K562 (cell line): ENCODE measurements at regions not wholly inside any gene's neighbourhood (a gene's known extent, or its start where the extent isn't known, plus 50 kb on each side); places are given as distances from the start of the nearest gene placed in this dataset.

ENCODE experiments used
- ATAC-seq: fragments of 200-7000 bp; cut with Tn5 transposase; 3 replicates; pipeline ENCODE4 v1.9.1; 2020; ENCODE audit warnings: moderate library complexity
- BruUV-seq: library from RNA; stranded (reverse); fragments of 400-500 nt; replicated peaks from 2 replicates; lab custom pipeline; 2021; lab: Mats Ljungman, UMichigan
- CTCF ChIA-PET: fragments of 300-600 bp; formaldehyde crosslinking; extraction: SDS; loops from one replicate; lab custom pipeline; 2021; ENCODE audit warnings: low intra/inter-chr PET ratio; lab: Yijun Ruan, JAX
- POLR2A ChIA-PET: fragments of 300-600, 350-650 bp; sonication (Branson Sonifier 250); formaldehyde crosslinking; extraction: SDS; loops from one replicate; lab custom pipeline; 2021; ENCODE audit warnings: antibody characterized with exemption, inconsistent platforms; lab: Yijun Ruan, JAX
- DNase-seq, 4 experiments: peaks; one replicate each; pipeline versions ENCODE4 v3.0.0 to v3.0.0-alpha.2; 2011 to 2018; ENCODE audit warnings: low spot score in 3 of 4, mixed read lengths in 3 of 4; ENCODE audit errors: extremely low read depth in 1 of 4
- FAIRE-seq: peaks from 2 replicates; lab custom pipeline; 2011; peaks lifted over from hg19 to GRCh38; lab: Jason Lieb, UNC
- H2AFZ ChIP-seq: 2 replicates; pipeline ENCODE4 v1.6.0; 2011; ENCODE audit warnings: low read depth, low read length, control low read depth, inconsistent platforms
- H3K27ac ChIP-seq: fragments of 200-600 bp; 3 replicates; pipeline ENCODE4 v1.8.0; 2011; ENCODE audit warnings: low read depth, mild to moderate bottlenecking, control low read depth, inconsistent platforms, low read length, moderate library complexity, mixed read lengths; ENCODE audit errors: extremely low read depth
- H3K27me3 ChIP-seq, 2 experiments: fragments of 300-600 bp in 1 of 2; 2 replicates in 1 of 2; 3 replicates in 1 of 2; pipeline versions ENCODE4 v1.6.0 to v1.8.0; 2011; ENCODE audit warnings: inconsistent platforms in 2 of 2, low read length in 2 of 2, mild to moderate bottlenecking in 1 of 2, mixed read lengths in 1 of 2, moderate library complexity in 1 of 2; ENCODE audit not compliant: control insufficient read depth in 2 of 2, insufficient read depth in 2 of 2
- H3K36me3 ChIP-seq: fragments of 300-600 bp; 3 replicates; pipeline ENCODE4 v1.8.0; 2011; ENCODE audit warnings: mild to moderate bottlenecking, low read length, inconsistent platforms; ENCODE audit not compliant: control insufficient read depth, insufficient read depth
- H3K4me1 ChIP-seq, 2 experiments: fragments of 200-600 bp in 1 of 2; replicated peaks in 1 of 2; 2 replicates in 1 of 2; 3 replicates in 1 of 2; pipeline versions ENCODE4 v1.5.1 to v1.8.0; 2011; ENCODE audit warnings: inconsistent platforms in 2 of 2, low read length in 2 of 2, mild to moderate bottlenecking in 1 of 2, mixed read lengths in 1 of 2, moderate library complexity in 1 of 2; ENCODE audit not compliant: control insufficient read depth in 2 of 2, insufficient read depth in 2 of 2
- H3K4me2 ChIP-seq: 2 replicates; pipeline ENCODE4 v1.6.1; 2011; ENCODE audit warnings: low read length, control low read depth, inconsistent platforms, mixed read lengths; ENCODE audit not compliant: insufficient read depth
- H3K4me3 ChIP-seq: fragments of 200-600 bp; sonication (generic), shearing (Covaris generic); 2 replicates; pipeline ENCODE4 v1.5.1; 2016; ENCODE audit warnings: control low read depth, inconsistent platforms
- H3K79me2 ChIP-seq: fragments of 200-600 bp; 3 replicates; pipeline ENCODE4 v1.8.0; 2011; ENCODE audit warnings: low read length, inconsistent platforms; ENCODE audit not compliant: control insufficient read depth, insufficient read depth
- H3K9ac ChIP-seq, 2 experiments: 2 replicates each; pipeline versions ENCODE4 v1.6.0 to v1.6.1; 2011; ENCODE audit warnings: low read depth in 2 of 2, low read length in 2 of 2, control low read depth in 1 of 2, inconsistent platforms in 1 of 2, mild to moderate bottlenecking in 1 of 2, mixed read lengths in 1 of 2; ENCODE audit not compliant: insufficient read depth in 1 of 2
- H3K9me1 ChIP-seq: one replicate; pipeline ENCODE4 v1.6.0; 2011; ENCODE audit warnings: inconsistent platforms, mild to moderate bottlenecking, low read length, moderate library complexity; ENCODE audit not compliant: control insufficient read depth, insufficient read depth
- H3K9me3 ChIP-seq: replicated peaks from 2 replicates; pipeline ENCODE4 v1.5.1; 2011; ENCODE audit warnings: low read depth, low read length, inconsistent platforms; ENCODE audit not compliant: control insufficient read depth, insufficient read depth
- H4K20me1 ChIP-seq: replicated peaks from 2 replicates; pipeline ENCODE4 v1.6.1; 2011; ENCODE audit warnings: low read length, inconsistent platforms, mixed read lengths; ENCODE audit not compliant: control insufficient read depth, insufficient read depth
- ATF4 ChIP-seq: fragments of 450-650 bp; formaldehyde crosslinking; IDR thresholded peaks from 2 replicates; pipeline ENCODE4 v1.4.0; 2022; ENCODE audit warnings: mild to moderate bottlenecking, moderate library complexity
- HDAC8 ChIP-seq: fragments of 450-650 bp; IDR thresholded peaks from 2 replicates; pipeline ENCODE4 v1.6.1; 2016; ENCODE audit warnings: mild to moderate bottlenecking, missing genetic modification characterization, moderate library complexity, missing compliant biosample characterization
- MED1 ChIP-seq: sonication (generic); formaldehyde crosslinking; IDR thresholded peaks from 2 replicates; pipeline ENCODE4 v1.8.1; 2023; ENCODE audit warnings: missing genetic modification reagents, borderline replicate concordance
- PHF21A ChIP-seq: fragments of 450-650 bp; IDR thresholded peaks from 2 replicates; pipeline ENCODE4 v1.6.1; 2017; ENCODE audit warnings: low read depth, borderline replicate concordance
- PKNOX1 ChIP-seq: fragments of 450-650 bp; IDR thresholded peaks from 2 replicates; pipeline ENCODE4 v1.6.1; 2016
- SIRT6 ChIP-seq: IDR thresholded peaks from one replicate; pipeline ENCODE4 v1.6.1; 2012; ENCODE audit warnings: low read depth, mild to moderate bottlenecking, control low read depth, inconsistent platforms, low read length, moderate library complexity
- SMARCC2 ChIP-seq: fragments of 450-650 bp; IDR thresholded peaks from 2 replicates; pipeline ENCODE4 v1.6.1; 2017; ENCODE audit warnings: antibody characterized with exemption, moderate library complexity, mild to moderate bottlenecking, low read depth
- SNAPC5 ChIP-seq: fragments of 250-450 bp; sonication (Bioruptor Pico); IDR thresholded peaks from 2 replicates; pipeline ENCODE4 v1.8.0; 2021; ENCODE audit warnings: moderate library complexity, mild to moderate bottlenecking, inconsistent platforms
- TCF15 ChIP-seq: fragments of 250-450 bp; sonication (Bioruptor Pico); IDR thresholded peaks from 2 replicates; pipeline ENCODE4 v1.8.0; 2022; ENCODE audit warnings: moderate library complexity, mild to moderate bottlenecking, inconsistent platforms
- XRCC3 ChIP-seq: fragments of 450-650 bp; IDR thresholded peaks from 2 replicates; pipeline ENCODE4 v1.6.1; 2017; ENCODE audit warnings: mild to moderate bottlenecking, moderate library complexity
- ZFP30 ChIP-seq: fragments of 250-450 bp; sonication (Bioruptor Pico); IDR thresholded peaks from 2 replicates; pipeline ENCODE4 v1.8.0; 2022; ENCODE audit warnings: moderate library complexity, mild to moderate bottlenecking, inconsistent platforms, borderline replicate concordance
- ZNF274 ChIP-seq: IDR thresholded peaks from 2 replicates; pipeline ENCODE4 v1.6.1; 2011; ENCODE audit warnings: low read depth, mild to moderate bottlenecking, low read length, moderate library complexity, borderline replicate concordance
- WGBS: fragments of 100-300 bp; shearing (Covaris generic); methylation state at CpG from one replicate; pipeline ENCODE4 v1.1.6; 2016; ENCODE audit warnings: low coverage, mixed read lengths; ENCODE audit not compliant: insufficient coverage; ENCODE audit errors: missing lambda C conversion rate; 5-methylcytosine and 5-hydroxymethylcytosine counted together
- in situ Hi-C: fragments of 300-500 bp; cut with MboI; formaldehyde crosslinking; loops from 4 replicates; pipeline ENCODE4 v1.15.0; 2018; ENCODE audit warnings: inconsistent platforms, mixed read lengths
- intact Hi-C: fragments of 100-400 bp; cut with micrococcal nuclease; formaldehyde crosslinking; loops from 2 replicates; pipeline ENCODE4 v1.14.2; 2022

GRCh38 chr5:51225789-51226742 is 157.2 kb upstream of the ISL1 start:
- Histone ChIP-seq H3K4me3 (no peak overlapping the region), H3K27ac (no peak overlapping the region), H3K9me3 (no peaks in the 10 kb centered on the region), H3K36me3 (no peaks in the 10 kb centered on the region), H3K79me2 (no peaks in the 10 kb centered on the region), H3K9ac (no peak overlapping the region), H3K4me2 (no peak overlapping the region), H2AFZ (no peak overlapping the region), H3K9me1 (no peaks in the 10 kb centered on the region), H3K27me3 (no peaks in the 10 kb centered on the region), H4K20me1 (no peaks in the 10 kb centered on the region), H3K4me1 (no peaks in the 10 kb centered on the region)
- no TSS peak for BruUV-seq
- ATAC-seq = no peak
- POLR2A ChIA-PET = no interaction called here
- in situ Hi-C loops (no loop called here), intact Hi-C loops (no loop called here)
- CTCF ChIA-PET = no interaction called here
- FAIRE-seq = no peak
- WGBS = 0% methylated on average over 4 of the region's 4 CpGs
- DNase-seq = no peak
- TF ChIP-seq MED1 (CRISPR knock-in tag) = no peak
- no peak for TF ChIP-seq HDAC8
- no peak for TF ChIP-seq PKNOX1
- no peak for TF ChIP-seq SIRT6
- TF ChIP-seq ZFP30 = no peak
- no peak for TF ChIP-seq ZNF274
- no peak for TF ChIP-seq SNAPC5 (CRISPR knock-in tag)
- no peak for TF ChIP-seq XRCC3
- TF ChIP-seq ATF4 (CRISPR knock-in tag) = no peak
- no peak for TF ChIP-seq TCF15 (CRISPR knock-in tag)
- no peak for TF ChIP-seq PHF21A
- no peak for TF ChIP-seq SMARCC2
